C1 segment of cervical spinal cord (tissue), 14 donors: ENCODE measurements at regions not wholly inside any gene's neighbourhood (a gene's known extent, or its start where the extent isn't known, plus 50 kb on each side); places are given as distances from the start of the nearest gene placed in this dataset.
A peak's percentile ranks its signal among the peaks of the same experiment; 100 is the strongest.

Experiments
- DNase-seq, 14 donors: peaks; one replicate each; lab custom pipeline; 2025; lab: John Stamatoyannopoulos, UW

DNA sequence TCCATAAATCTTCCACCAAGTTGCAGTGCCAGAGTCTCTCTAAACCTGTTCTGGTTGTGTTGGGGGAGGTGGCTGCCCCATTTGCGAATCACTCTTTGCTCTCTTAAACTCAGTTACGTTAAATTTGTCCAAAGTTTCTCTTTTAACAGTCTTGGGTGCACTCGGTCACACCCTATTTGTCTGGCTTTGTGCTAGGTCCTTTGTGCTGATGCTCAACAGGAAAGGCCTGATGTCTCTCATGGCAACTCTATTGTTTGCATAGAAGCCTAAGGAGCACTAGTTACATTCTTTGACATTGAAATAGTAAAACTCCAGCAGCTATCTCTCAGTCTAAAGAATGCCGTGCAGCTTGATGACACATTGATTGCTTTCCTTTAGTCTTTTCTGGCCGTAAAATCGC lies 105.1 kb downstream of the TRMT11 start:
- no peak for DNase-seq

DNA sequence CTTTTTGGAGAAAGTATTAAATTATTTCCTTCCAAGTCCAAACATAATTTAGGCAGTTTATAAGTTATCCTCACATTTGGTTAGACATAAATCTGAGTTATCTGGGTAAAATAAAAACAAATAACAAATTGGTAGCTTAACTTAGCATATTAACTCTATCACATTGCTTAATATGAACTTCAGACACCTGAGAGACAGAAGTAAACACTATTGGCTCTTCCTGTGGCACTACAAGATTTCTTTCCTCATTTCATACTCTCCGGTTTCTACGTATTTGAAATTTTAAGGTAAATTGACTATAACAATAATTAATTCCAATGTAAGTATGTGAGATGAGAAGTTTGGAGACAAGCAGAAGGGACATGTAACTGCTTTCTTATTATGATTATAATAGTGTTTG lies 106.8 kb downstream of the TRMT11 start:
- no peak for DNase-seq

DNA sequence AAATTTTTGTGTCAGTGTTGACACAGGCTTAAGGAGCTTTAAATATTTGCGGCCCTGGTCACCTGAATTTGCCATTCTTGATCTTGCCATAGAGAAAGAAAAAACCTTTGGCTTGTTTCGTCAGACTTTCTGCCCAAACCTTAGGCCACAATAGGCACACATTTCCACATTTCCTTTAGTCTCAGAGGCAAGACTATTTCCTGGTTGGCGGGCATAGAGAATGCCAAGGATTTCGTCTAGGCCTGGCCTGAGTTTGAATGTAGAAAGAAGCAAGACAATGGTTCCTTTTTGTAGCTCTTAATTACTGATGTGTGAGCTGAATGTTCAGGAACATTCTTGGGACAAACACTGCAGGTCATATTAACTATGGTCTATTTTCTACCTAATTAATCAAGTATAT lies 108.1 kb downstream of the TRMT11 start:
- peak in 1 of 14 donors; percentile 13 for DNase-seq

DNA sequence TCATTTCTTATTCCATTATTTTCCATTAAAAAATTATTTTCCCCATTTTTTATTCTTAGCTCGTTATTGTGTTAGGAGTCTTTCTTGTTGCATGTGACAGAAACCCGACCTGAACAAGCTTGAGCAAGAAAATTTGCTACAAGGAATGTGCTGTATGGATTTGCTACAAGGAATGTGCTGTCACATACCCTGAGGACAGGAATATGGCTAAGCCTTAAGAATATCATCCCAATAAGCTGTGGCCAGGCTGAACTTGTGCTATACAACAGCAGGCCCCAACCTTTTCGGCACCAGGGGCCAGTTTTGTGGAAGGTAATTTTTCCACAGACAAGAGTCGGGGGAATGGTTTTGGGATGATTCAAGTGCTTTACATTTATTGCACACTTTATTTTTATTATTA lies 114.0 kb downstream of the TRMT11 start:
- DNase-seq, result no peak

DNA sequence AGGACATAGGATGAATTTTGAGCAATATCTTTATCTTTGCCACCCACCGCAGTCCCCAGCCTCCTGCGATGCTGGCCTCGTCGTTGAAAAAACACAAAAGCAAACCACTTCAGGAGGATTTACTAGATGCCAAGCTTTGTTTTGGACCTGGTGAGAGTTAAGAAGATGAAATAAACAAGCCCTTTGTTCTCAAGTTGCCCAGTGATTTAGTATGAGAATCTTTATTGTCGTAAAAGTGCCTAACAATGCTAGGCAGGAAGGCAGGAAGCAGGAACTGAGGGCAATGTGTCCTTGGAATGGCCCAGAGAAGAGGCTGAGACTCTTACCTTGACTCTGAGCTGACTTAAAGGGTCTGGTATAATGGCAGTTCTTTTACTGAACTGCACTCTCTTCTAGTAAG lies 116.0 kb downstream of the TRMT11 start:
- DNase-seq, result no peak

DNA sequence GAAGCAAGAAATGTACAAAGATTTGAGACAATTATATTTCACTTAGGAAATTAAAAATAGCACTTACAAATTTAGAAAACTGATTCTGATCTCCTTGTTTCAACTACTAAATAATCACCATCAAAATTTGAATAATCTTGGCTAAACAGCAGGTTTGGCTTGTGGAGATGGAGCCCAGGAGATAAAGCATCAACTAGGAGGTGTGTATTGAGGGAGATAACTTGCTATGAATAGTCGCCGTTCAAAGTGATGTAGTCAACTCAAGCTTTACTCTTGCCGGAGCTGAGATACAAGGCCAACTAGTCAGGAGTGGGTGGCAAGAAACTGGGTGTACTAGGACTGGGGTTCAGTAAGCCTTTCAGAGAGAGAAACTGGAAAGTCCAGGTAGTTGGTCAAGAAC lies 117.7 kb downstream of the TRMT11 start:
- no peak for DNase-seq

DNA sequence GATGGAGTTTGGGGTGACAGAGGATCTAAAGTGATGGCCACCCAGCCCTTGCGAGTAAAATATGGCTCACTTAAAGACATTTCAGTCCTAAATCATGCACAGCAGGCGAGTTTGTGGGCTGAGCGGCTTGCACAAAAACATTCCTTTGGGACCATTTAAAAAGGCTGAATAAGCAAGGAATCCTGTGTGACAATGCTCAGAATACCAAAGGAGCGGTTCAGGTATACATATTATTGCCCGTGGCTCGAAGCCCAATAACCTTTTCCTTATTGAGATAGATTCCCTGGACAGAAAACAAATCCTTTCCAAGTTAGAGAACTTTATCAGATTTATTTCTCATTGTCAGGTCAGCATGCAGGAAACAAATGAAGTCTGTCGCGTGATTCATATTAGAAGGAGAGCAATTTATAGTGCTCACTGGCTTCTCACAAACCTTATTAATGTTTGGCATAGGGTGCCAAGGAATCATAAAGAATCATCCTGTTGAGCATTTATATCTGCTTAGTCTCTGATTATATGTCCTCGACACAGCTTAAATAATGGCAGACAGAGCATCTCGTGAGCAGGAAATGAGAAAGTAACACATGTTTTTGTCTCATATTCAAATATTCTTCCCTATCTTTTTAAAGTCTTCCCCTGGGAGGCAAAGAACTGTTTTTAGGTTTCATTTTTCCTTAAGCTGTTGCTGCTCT lies 121.3 kb downstream of the TRMT11 start:
- no peak for DNase-seq

DNA sequence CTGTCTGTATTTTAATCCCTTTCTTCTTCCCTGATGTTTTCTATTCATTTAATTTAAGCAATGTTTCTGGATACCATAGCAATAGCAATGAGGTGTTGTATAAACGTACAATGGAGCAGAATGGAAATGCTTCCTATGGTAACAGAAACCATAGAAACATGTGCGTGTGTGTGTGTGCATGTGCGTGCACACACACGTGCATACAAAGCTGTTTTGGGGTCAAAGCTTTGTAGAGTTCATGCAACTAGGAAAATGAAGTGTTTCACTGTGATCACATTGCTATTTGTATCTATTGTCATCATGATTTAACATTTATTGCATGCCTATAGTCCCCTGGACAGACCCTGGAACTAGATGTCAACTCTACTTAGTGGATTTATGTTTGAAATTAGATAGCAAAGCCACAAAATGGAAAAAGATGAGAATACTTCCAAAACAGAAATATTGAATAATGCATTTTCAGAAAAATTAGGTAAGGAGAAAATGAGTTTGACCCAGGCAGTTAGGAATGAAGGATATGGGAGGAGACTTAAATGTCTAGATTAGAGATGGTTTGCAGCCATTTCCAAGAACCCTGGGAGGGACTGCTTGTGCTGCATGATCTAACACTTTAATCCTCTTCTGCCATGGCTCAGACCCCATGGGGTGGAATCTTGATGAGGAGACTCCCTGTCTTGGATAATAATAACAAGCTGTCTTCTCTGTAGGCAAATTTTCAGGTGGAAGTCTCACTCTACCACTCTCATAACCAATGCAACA lies 124.4 kb downstream of the TRMT11 start:
- no peak for DNase-seq

DNA sequence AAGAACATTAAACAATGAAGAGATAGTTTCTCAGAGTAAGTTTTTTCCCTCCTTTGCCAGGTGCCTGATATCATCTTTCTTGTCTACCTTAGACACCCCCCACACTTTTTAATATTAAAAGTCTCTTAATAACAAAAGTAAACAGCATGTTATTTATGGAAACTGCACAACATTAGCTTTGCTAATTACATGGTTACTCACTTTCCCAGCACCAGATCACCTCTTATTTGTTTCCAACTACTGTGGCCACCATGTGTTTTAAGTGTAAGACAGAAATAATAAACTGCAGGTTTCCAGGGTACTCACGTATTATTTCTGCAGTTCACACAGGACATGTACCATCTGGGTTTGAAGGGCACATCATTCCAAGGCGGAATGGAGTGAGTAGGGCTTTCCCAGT lies 125.0 kb downstream of the TRMT11 start:
- DNase-seq, result no peak

DNA sequence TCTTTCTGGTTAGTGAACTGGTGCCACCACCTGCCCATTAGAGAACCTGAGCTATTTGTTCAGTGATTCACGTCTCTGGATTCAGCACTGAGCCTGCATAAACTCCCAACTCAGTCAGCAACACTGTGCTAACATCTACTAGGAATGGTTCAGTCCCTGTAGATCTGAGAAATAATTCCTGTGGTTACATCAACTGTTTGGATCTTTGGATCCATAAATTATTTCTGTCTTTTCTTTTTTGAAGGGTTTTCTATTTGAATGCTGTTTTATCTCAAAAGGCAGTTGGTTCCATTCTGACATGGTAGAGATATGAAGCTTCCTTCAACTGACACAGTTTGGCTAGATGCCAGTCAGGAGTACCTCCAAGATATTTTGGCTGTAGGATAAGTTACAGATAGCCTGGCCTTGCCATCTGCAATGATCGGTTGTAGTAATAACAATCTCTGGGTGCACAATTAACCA lies 125.9 kb downstream of the TRMT11 start:
- DNase-seq, result no peak

DNA sequence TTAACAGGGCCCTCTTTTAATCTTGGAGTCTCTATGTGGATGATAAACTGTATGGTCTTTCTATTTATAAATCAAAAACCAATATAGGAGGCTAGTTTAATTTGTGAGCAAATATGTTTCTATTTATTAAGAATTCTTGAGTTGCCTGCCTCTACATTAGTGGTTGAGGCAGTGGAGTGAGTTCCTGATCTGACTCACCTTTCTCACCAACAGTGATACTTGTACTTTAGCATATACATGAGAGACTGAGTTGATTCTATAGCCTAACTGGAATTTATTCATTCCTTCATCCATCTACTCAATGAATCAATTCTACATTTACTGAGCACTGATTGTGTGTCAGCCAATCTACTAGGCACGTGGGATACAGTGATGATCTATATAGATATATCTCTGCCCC lies 126.9 kb downstream of the TRMT11 start:
- DNase-seq, result no peak

DNA sequence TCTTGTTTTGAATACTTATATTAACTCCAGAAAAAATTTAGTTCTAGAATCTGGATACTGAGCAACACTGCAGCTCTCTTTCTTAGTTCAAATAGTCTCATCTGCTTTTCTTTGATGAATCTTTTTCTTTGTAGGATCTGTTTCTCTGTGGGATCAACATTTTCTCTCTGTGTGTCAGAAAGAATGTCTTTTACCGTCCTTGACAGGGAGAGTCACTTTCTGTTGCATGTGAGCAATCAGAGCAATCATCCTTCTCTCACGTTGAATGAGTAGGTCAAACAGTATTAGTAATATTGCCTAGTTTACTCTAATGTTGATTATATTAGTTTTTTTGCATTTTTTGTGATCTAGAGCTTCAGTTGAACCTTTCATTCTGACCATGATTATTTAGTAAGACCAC lies 130.9 kb downstream of the TRMT11 start:
- DNase-seq, result no peak

DNA sequence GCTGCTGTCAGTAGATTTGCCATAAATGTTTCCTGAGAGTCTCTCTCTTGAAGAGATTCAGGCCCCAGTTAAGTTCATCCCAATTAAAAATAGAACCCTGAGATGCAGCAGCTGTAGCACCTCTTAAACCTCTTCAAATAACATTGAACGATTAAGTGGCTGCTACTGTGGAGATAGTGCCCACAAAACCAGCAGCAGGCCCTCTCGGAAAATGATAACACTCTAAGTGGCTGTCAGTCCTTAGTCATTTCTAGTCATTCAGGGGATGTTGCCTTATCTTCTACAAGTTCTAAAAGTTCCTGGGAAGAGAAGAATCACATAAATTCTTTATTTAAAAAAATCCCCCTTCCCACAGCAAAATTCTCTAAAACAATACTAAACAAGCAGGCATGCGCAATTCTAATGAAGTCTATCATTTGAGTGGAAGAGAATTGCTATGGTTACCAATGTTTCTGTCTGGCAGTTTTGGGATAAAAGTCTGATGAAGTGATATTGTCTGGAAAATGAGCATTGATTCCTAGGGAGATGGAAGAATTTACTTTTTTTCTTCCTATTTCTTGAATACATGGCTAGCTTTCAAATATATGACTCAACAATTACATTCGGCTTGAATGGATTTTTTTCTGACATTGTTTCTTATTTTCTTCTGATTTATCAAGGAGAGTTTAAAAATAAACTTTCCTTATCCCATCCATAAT lies 131.9 kb downstream of the TRMT11 start:
- DNase-seq, result no peak

DNA sequence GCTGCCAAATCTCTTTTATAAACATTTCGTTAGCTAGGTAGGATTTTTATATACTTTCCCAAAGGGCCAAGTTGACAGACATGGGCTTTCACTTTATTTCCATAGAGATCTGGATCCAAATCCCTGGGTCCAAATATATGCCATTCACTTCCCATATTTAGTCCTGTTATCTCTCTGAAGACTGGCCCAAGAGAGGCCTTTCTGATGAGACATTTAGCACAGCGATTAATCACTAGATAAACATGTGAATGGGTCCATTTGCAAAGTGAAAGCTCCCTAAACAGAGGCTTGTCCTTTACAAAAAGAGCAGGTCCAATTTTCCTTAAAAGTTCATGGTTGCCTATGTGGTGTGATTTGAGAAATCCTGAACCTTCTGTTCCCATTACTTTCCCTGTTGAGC lies 132.6 kb downstream of the TRMT11 start:
- no peak for DNase-seq

DNA sequence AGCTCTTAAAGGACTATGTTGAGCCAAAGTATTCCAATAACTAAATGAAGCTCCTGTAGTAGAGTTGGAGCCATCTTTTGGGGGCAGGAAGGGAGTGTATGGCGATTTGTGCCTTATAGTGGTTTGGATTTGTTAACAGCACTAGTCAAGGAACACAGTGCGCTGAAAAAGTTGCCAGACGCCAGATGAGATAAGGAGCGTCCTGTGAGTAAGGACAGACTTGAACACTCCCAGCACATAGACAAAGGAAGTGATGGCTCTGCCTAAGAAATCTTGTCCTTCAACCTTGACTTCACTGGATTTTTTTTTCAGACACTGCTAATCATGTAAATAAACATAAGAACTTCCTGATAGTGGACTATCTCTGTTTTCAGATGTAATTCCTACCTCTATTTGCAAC lies 136.9 kb downstream of the TRMT11 start:
- no peak for DNase-seq

DNA sequence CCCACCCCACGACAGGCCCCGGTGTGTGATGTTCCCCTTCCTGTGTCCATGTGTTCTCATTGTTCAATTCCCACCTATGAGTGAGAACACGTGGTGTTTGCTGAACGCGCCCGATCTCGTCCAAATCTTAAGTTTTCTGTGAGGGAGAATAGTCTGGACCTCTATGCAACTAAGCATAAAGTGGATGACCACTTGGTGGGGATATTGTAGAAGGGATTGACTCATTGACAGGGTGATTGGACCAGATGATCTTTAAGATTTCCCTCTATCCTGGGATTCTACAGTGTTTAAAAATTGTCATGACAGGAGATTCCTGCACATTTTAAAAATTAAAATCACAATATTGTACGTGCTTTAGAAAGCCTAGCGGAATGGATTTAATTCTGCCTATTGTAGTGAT lies 141.3 kb downstream of the TRMT11 start:
- DNase-seq, result no peak

DNA sequence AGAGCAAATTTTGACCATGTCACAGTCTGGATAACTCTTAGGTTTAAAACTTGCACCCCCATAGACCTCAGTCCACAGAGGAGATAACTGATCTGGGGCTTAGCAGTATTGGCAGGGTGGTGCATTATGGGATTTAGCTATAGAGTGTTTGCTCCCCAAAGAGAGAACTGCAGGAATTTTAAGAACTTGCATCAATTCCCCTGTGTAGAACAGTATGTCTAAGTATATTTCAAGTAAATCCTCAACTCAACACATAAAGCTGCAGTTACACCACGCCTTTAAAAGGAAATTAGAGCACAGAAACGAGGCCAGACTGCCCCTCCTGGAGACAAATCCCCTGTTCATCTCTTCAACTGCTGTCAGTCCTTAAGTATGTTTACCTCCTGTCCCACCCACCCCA lies 144.9 kb downstream of the TRMT11 start:
- no peak for DNase-seq

DNA sequence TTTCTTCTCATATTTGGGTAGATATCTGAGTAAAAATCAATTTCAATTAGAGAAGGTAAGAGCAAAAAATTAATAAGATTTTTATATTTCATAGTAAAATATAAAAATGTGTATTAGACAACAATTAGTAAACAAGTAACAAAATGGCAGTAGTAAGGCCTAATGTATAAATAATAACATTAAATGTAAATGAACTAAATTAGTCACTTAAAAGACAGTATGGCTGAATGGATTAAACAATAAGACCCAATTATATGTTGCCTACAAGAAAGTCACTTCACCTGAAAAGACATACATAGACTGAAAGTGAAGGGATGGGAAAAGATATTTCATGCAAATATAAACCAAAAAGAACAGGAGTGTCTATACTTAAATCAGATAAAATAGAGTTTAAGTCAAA lies 147.6 kb downstream of the TRMT11 start:
- no peak for DNase-seq

DNA sequence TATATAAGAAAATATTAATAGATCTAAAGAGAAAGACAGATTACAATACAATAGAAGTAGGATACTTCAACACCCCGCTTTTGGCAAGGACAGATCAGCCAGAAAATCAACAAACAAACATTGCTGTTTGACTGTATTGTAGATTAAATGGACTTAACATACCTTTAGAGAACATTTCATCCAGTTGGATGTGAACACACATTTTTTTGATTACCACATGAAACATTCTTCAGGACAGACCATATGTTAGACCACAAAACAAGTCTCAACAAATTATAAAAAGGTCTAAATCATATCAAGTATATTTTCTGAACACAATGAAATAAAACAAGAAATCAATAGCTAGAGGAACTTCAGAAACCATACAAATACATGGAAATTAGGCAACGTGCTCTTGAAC lies 148.2 kb downstream of the TRMT11 start:
- no peak for DNase-seq

DNA sequence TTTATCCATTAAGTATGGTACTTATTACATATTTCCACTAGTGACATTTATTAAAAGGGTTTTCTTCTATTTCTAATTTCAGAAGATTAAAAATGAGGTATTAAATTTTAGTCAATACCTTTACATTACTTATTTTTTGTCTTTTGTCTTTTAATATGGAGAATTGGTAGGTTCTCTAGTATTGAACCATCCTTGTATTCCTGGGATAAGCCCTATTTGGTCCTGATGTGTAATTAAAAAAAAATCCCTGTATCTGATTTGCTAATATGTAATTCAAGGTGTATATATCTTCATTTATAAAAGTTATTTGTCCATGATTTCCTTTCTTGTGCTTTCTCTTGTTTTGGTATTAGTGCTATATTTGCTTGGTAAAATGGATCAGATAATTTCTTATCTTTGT lies 153.7 kb downstream of the TRMT11 start:
- no peak for DNase-seq

DNA sequence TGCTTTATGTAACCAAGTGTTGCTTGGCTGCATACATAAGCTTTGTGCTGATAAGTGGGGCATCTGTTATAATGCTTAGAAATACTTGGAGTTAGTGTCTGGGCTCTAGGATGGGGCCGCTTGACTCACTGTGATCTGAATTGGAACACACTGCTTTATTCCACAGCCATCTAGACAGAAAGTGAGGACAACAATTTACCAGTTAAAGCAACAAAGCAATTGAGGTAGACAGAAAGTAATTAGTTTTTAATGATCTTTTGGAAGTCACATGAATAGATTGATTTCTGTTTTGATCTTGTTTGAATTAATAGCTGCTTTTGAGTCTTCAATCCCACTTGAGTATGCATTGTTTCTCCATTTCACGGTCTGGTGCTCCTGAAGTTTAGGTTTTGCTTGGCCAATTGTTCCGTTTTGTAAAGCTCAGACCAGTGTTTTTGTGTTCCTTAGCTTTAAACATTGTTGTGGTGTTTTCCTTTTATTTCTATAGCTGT lies 157.5 kb downstream of the TRMT11 start:
- DNase-seq, result no peak

DNA sequence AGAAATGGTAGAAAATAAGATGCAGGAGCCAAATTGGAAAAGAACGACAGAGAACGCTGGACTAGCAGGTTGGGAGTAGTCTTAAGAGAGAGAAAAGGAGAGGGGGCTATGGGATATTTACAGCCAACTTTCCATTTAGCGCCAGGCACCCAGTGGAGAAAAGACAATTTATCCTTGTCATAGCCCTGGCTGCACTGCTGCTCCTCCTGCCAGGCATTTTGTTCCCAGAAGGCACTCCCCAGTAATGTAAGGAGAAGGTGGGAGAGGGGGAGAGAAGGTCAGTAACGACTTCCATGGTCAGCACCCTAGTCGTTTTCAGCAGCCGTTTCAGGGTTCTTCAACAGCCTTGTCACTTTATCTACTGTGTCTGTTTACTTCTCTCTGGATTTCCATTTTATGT lies 159.0 kb downstream of the TRMT11 start:
- DNase-seq, result no peak
